ENCODE measurements at regions not wholly inside any gene's neighbourhood (a gene's known extent, or its start where the extent isn't known, plus 50 kb on each side); places are given as distances from the start of the nearest gene placed in this dataset.

GRCh38 chr4:127479031-127479622 lies 153.6 kb upstream of the INTU start:
- no peak for ATAC-seq
- Histone ChIP-seq H3K36me3 (replicated peaks in 1 of 2; ENCODE audit: control insufficient read depth in 1 of 2, insufficient read depth in 2 of 2, low read length in 2 of 2) (no peaks in the 10 kb centered on the region), H3K9me3 (ENCODE audit: low read length) (no peaks in the 10 kb centered on the region), H3K27me3 (ENCODE audit: control insufficient read depth in 1 of 2, insufficient read depth in 2 of 2, low read length in 2 of 2) (no peaks in the 10 kb centered on the region), H3K4me1 (ENCODE audit: insufficient read depth, low read length) (no peaks in the 10 kb centered on the region), H3K79me2 (ENCODE audit: insufficient read depth, low read length) (no peaks in the 10 kb centered on the region), H3K9ac (ENCODE audit: insufficient read depth, low read depth, low read length) (no peak overlapping the region), H2AFZ (ENCODE audit: low read length) (no peak overlapping the region), H3K27ac (ENCODE audit: extremely low read length, insufficient read depth, low read length) (no peak overlapping the region), H4K20me1 (ENCODE audit: insufficient read depth, low read length) (no peaks in the 10 kb centered on the region), H3K4me3 (replicated peaks in 1 of 3; ENCODE audit: insufficient read depth in 1 of 3, low read depth in 2 of 3, low read length in 3 of 3) (no peak overlapping the region), H3K4me2 (ENCODE audit: low read depth, low read length) (no peak overlapping the region)
- ChIA-PET CTCF (ENCODE audit: low intra/inter-chr PET ratio, low total read pairs) (no interaction called here), POLR2A (no interaction called here)
- no TSS peak for BruUV-seq (replicated peaks)
- intact Hi-C loops (cut with micrococcal nuclease; ENCODE audit: unreplicated experiment) (no loop called here), in situ Hi-C loops (cut with HindIII; ENCODE audit: extremely low pct_ligation_motif_present, low pct_unique_long_range_greater_than_20kb) (no loop called here)
- peak; percentile 5 for DNase-seq (ENCODE audit: low spot score)
- FAIRE-seq: no peak
- TF ChIP-seq, protein P1, sequence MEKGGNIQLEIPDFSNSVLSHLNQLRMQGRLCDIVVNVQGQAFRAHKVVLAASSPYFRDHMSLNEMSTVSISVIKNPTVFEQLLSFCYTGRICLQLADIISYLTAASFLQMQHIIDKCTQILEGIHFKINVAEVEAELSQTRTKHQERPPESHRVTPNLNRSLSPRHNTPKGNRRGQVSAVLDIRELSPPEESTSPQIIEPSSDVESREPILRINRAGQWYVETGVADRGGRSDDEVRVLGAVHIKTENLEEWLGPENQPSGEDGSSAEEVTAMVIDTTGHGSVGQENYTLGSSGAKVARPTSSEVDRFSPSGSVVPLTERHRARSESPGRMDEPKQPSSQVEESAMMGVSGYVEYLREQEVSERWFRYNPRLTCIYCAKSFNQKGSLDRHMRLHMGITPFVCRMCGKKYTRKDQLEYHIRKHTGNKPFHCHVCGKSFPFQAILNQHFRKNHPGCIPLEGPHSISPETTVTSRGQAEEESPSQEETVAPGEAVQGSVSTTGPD (CRISPR knock-in tag; IDR thresholded peaks at IDR 0.05): no peak
- TF ChIP-seq ZNF337 (CRISPR knock-in tag; IDR thresholded peaks at IDR 0.05; ENCODE audit: borderline replicate concordance, low read depth): no peak
- TF ChIP-seq ZNF615 (CRISPR knock-in tag; IDR thresholded peaks at IDR 0.05; ENCODE audit: borderline replicate concordance): no peak
- TF ChIP-seq, protein P2, sequence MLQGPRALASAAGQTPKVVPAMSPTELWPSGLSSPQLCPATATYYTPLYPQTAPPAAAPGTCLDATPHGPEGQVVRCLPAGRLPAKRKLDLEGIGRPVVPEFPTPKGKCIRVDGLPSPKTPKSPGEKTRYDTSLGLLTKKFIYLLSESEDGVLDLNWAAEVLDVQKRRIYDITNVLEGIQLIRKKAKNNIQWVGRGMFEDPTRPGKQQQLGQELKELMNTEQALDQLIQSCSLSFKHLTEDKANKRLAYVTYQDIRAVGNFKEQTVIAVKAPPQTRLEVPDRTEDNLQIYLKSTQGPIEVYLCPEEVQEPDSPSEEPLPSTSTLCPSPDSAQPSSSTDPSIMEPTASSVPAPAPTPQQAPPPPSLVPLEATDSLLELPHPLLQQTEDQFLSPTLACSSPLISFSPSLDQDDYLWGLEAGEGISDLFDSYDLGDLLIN (CRISPR knock-in tag; IDR thresholded peaks at IDR 0.05; ENCODE audit: borderline replicate concordance): no peak
- no peak for TF ChIP-seq HOXA9 (CRISPR knock-in tag; IDR thresholded peaks at IDR 0.05; ENCODE audit: borderline replicate concordance)
- TF ChIP-seq TBX2 (CRISPR knock-in tag; IDR thresholded peaks at IDR 0.05; ENCODE audit: borderline replicate concordance): no peak
- TF ChIP-seq SIX1 (CRISPR knock-in tag; IDR thresholded peaks at IDR 0.05; ENCODE audit: borderline replicate concordance): 0 out of 2 replicates have a peak, but pooled peaks have one; percentile 15
- TF ChIP-seq, protein P3, sequence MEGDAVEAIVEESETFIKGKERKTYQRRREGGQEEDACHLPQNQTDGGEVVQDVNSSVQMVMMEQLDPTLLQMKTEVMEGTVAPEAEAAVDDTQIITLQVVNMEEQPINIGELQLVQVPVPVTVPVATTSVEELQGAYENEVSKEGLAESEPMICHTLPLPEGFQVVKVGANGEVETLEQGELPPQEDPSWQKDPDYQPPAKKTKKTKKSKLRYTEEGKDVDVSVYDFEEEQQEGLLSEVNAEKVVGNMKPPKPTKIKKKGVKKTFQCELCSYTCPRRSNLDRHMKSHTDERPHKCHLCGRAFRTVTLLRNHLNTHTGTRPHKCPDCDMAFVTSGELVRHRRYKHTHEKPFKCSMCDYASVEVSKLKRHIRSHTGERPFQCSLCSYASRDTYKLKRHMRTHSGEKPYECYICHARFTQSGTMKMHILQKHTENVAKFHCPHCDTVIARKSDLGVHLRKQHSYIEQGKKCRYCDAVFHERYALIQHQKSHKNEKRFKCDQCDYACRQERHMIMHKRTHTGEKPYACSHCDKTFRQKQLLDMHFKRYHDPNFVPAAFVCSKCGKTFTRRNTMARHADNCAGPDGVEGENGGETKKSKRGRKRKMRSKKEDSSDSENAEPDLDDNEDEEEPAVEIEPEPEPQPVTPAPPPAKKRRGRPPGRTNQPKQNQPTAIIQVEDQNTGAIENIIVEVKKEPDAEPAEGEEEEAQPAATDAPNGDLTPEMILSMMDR (CRISPR knock-in tag; IDR thresholded peaks at IDR 0.05): peak; percentile 51
- TF ChIP-seq ZSCAN22 (CRISPR knock-in tag; IDR thresholded peaks at IDR 0.05): no peak
- no peak for TF ChIP-seq SMYD3 (CRISPR knock-in tag; IDR thresholded peaks at IDR 0.05)
- TF ChIP-seq ZNF180 (CRISPR knock-in tag; IDR thresholded peaks at IDR 0.05; ENCODE audit: borderline replicate concordance, low read depth): no peak
- TF ChIP-seq, protein P4, sequence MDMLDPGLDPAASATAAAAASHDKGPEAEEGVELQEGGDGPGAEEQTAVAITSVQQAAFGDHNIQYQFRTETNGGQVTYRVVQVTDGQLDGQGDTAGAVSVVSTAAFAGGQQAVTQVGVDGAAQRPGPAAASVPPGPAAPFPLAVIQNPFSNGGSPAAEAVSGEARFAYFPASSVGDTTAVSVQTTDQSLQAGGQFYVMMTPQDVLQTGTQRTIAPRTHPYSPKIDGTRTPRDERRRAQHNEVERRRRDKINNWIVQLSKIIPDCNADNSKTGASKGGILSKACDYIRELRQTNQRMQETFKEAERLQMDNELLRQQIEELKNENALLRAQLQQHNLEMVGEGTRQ (IDR thresholded peaks at IDR 0.05; ENCODE audit: low read depth, low read length): no peak
- TF ChIP-seq, protein P4 (CRISPR knock-in tag; IDR thresholded peaks at IDR 0.05; ENCODE audit: borderline replicate concordance): no peak
- no peak for TF ChIP-seq ZBTB42 (CRISPR knock-in tag; IDR thresholded peaks at IDR 0.05)
- peak; percentile 41; the same call in 1 of the 2 replicates for TF ChIP-seq STAG1 (CRISPR knock-in tag; IDR thresholded peaks at IDR 0.05)
- TF ChIP-seq BRD4 (CRISPR knock-in tag; IDR thresholded peaks at IDR 0.05): no peak
- no peak for TF ChIP-seq MLLT10 (CRISPR knock-in tag; IDR thresholded peaks at IDR 0.05)
- TF ChIP-seq ZFP82 (CRISPR knock-in tag; IDR thresholded peaks at IDR 0.05; ENCODE audit: borderline replicate concordance): no peak
- TF ChIP-seq, protein P5, sequence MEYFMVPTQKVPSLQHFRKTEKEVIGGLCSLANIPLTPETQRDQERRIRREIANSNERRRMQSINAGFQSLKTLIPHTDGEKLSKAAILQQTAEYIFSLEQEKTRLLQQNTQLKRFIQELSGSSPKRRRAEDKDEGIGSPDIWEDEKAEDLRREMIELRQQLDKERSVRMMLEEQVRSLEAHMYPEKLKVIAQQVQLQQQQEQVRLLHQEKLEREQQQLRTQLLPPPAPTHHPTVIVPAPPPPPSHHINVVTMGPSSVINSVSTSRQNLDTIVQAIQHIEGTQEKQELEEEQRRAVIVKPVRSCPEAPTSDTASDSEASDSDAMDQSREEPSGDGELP (IDR thresholded peaks at IDR 0.05; ENCODE audit: borderline replicate concordance, low read depth): no peak
